SH-SY5Y (cell line): ENCODE measurements at regions not wholly inside any gene's neighbourhood (a gene's known extent, or its start where the extent isn't known, plus 50 kb on each side); places are given as distances from the start of the nearest gene placed in this dataset.

Experiments used
- GATA2 ChIP-seq: IDR thresholded peaks from 2 replicates; pipeline ENCODE4 v1.6.1; 2011; ENCODE audit warnings: mild to moderate bottlenecking, low read depth, low read length
- GATA3 ChIP-seq: IDR thresholded peaks from 2 replicates; pipeline ENCODE4 v1.6.1; 2011; ENCODE audit warnings: low read depth, mild to moderate bottlenecking, low read length, moderate library complexity

DNA sequence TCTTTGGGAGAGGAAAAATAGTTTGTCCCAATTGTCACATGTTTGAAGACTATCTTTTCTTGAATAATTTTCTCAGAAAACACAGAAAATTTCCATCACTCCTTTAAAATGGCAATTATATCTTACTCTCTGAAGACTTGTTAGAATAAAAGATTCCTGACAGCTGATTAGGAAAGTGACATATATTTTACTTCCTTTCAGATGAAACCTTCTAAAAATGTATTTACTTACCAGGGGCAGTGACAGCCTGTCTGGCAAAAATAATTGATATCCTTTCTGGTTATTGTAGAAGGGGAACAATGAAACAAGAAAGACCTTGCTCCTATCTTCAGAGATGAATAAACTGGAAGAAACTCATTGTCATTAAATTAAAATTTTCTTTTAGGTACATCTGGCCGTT, 483.3 kb upstream of the GOLIM4 start:
- no peak for TF ChIP-seq GATA3
- no peak for TF ChIP-seq GATA2
